ENCODE measurements at regions not wholly inside any gene's neighbourhood (a gene's known extent, or its start where the extent isn't known, plus 50 kb on each side); places are given as distances from the start of the nearest gene placed in this dataset.

DNA sequence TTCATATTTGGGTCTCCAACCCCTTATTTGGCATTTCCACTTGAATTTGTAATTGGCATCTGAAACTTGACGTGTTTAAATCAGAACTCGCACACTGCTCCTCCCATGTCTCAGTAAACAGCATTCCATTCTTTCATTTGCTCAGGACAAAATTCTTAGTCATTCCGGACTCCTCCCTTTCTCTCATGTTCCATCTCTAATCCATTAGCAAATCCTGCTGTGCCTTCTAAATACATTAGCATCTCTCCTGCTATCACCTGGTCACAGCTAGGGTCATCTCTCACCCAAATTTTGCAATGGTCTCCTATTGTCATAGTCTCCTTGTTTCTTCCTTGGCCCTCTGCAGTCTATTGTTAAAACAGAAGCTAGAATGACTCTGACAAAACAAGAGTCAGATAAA is 119.9 kb upstream of the CADPS start:
- BruUV-seq (replicated peaks), result no TSS peak
- ATAC-seq (no peak), DNase-seq (ENCODE audit: low read depth, low spot score) (no peak)
- Histone ChIP-seq H3K9me3 (ENCODE audit: control insufficient read depth, insufficient read depth, low read depth, low read length) (no peaks in the 10 kb centered on the region), H3K4me3 (ENCODE audit: low read depth in 2 of 2, low read length in 2 of 2) (no peak overlapping the region), H3K27ac (ENCODE audit: low read length) (no peak overlapping the region), H3K36me3 (ENCODE audit: control insufficient read depth, insufficient read depth, low read length) (no peaks in the 10 kb centered on the region), H3K27me3 (ENCODE audit: control insufficient read depth, insufficient read depth, low read length) (no peaks in the 10 kb centered on the region), H3K4me1 (ENCODE audit: control insufficient read depth, insufficient read depth, low read length) (no peaks in the 10 kb centered on the region)
- intact Hi-C loops (cut with micrococcal nuclease; ENCODE audit: unreplicated experiment) (no loop called here), in situ Hi-C loops (cut with HindIII; ENCODE audit: low pct_unique_long_range_greater_than_20kb, low sequenced_read_pairs) (no loop called here)
- POLR2A ChIA-PET, result no interaction called here
- no peak for TF ChIP-seq TCF7L2 (IDR thresholded peaks at IDR 0.05; ENCODE audit: low read depth, low read length)
- CTCF ChIA-PET, result no interaction called here

DNA sequence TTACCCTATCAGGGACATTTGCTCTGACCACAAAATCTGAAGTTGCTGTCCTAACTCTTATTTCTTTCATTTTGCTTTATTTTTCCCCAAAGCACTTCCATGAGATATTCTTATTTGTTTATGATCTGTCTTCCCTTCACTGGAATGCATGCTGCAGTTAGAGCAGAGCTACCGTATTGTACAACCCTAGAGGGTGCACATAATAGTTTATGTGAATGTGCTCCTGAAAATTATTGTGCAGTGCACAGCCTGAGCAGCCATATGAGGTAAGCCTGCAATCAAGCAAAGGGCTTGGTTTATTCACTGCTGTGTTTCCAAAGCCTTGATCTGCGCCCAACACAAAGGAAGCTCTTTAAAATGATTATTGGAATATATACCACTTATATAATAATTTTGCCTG is 120.3 kb upstream of the CADPS start:
- no peak overlapping the region for H3K27ac ChIP-seq (ENCODE audit: low read length)
- H3K4me3 ChIP-seq (ENCODE audit: low read depth in 2 of 2, low read length in 2 of 2), result no peak overlapping the region
- H3K9me3 ChIP-seq (ENCODE audit: control insufficient read depth, insufficient read depth, low read depth, low read length), result no peaks in the 10 kb centered on the region
- DNase-seq (ENCODE audit: low read depth, low spot score) (no peak), ATAC-seq (no peak)
- in situ Hi-C loops (cut with HindIII; ENCODE audit: low pct_unique_long_range_greater_than_20kb, low sequenced_read_pairs) (no loop called here), intact Hi-C loops (cut with micrococcal nuclease; ENCODE audit: unreplicated experiment) (no loop called here)
- no peak for TF ChIP-seq REST (IDR thresholded peaks at IDR 0.05; ENCODE audit: insufficient read depth in 1 of 2, low read depth in 2 of 2, low read length in 1 of 2)
- TF ChIP-seq, protein P1, sequence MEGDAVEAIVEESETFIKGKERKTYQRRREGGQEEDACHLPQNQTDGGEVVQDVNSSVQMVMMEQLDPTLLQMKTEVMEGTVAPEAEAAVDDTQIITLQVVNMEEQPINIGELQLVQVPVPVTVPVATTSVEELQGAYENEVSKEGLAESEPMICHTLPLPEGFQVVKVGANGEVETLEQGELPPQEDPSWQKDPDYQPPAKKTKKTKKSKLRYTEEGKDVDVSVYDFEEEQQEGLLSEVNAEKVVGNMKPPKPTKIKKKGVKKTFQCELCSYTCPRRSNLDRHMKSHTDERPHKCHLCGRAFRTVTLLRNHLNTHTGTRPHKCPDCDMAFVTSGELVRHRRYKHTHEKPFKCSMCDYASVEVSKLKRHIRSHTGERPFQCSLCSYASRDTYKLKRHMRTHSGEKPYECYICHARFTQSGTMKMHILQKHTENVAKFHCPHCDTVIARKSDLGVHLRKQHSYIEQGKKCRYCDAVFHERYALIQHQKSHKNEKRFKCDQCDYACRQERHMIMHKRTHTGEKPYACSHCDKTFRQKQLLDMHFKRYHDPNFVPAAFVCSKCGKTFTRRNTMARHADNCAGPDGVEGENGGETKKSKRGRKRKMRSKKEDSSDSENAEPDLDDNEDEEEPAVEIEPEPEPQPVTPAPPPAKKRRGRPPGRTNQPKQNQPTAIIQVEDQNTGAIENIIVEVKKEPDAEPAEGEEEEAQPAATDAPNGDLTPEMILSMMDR (IDR thresholded peaks at IDR 0.05), result no peak
- TF ChIP-seq POLR2AphosphoS5 (IDR thresholded peaks at IDR 0.05; ENCODE audit: low read depth, low read length), result no peak
- no peak for TF ChIP-seq TCF7L2 (IDR thresholded peaks at IDR 0.05; ENCODE audit: low read depth, low read length)
- no peak for TF ChIP-seq SIN3A (IDR thresholded peaks at IDR 0.05; ENCODE audit: borderline replicate concordance, insufficient read depth, low read depth, low read length)
- ChIA-PET CTCF (no interaction called here), POLR2A (no interaction called here)
- H3K36me3 ChIP-seq (ENCODE audit: control insufficient read depth, insufficient read depth, low read length), result no peaks in the 10 kb centered on the region
- no TSS peak for BruUV-seq (replicated peaks)
- no peaks in the 10 kb centered on the region for H3K4me1 ChIP-seq (ENCODE audit: control insufficient read depth, insufficient read depth, low read length)
- H3K27me3 ChIP-seq (ENCODE audit: control insufficient read depth, insufficient read depth, low read length), result no peaks in the 10 kb centered on the region

GRCh38 chr3:62997369-62997768 is 122.2 kb upstream of the CADPS start:
- BruUV-seq (replicated peaks), result no TSS peak
- CTCF ChIA-PET, result no interaction called here

More at GRCh38 chr3:62997369-62997768, 122.2 kb upstream of the CADPS start:
- Histone ChIP-seq H3K4me3 (ENCODE audit: low read depth in 2 of 2, low read length in 2 of 2) (no peak overlapping the region), H3K4me1 (ENCODE audit: control insufficient read depth, insufficient read depth, low read length) (no peaks in the 10 kb centered on the region), H3K9me3 (ENCODE audit: control insufficient read depth, insufficient read depth, low read depth, low read length) (no peaks in the 10 kb centered on the region), H3K27me3 (ENCODE audit: control insufficient read depth, insufficient read depth, low read length) (no peaks in the 10 kb centered on the region), H3K27ac (ENCODE audit: low read length) (no peak overlapping the region), H3K36me3 (ENCODE audit: control insufficient read depth, insufficient read depth, low read length) (no peaks in the 10 kb centered on the region)
- ATAC-seq (no peak), DNase-seq (ENCODE audit: low read depth, low spot score) (no peak)
- TF ChIP-seq SIN3A (IDR thresholded peaks at IDR 0.05; ENCODE audit: borderline replicate concordance, insufficient read depth, low read depth, low read length) (no peak), REST (IDR thresholded peaks at IDR 0.05; ENCODE audit: insufficient read depth in 1 of 2, low read depth in 2 of 2, low read length in 1 of 2) (no peak), TCF7L2 (IDR thresholded peaks at IDR 0.05; ENCODE audit: low read depth, low read length) (no peak), POLR2AphosphoS5 (IDR thresholded peaks at IDR 0.05; ENCODE audit: low read depth, low read length) (no peak)
- TF ChIP-seq, protein P1 (IDR thresholded peaks at IDR 0.05), result no peak
- in situ Hi-C loops (cut with HindIII; ENCODE audit: low pct_unique_long_range_greater_than_20kb, low sequenced_read_pairs) (no loop called here), intact Hi-C loops (cut with micrococcal nuclease; ENCODE audit: unreplicated experiment) (no loop called here)
- POLR2A ChIA-PET, result no interaction called here

Measured in Panc1 (cell line).